Fibroblast of skin of right biceps (primary cell): ENCODE measurements at regions not wholly inside any gene's neighbourhood (a gene's known extent, or its start where the extent isn't known, plus 50 kb on each side); places are given as distances from the start of the nearest gene placed in this dataset.
"Not testable (repeated sequence)": the region's sequence is repeated elsewhere in the genome, so short reads cannot be mapped to it uniquely, and the experiment has no call there.

ENCODE experiments used
- DNase-seq: peaks from one replicate; pipeline ENCODE4 v3.0.0-alpha.2; 2013

DNA sequence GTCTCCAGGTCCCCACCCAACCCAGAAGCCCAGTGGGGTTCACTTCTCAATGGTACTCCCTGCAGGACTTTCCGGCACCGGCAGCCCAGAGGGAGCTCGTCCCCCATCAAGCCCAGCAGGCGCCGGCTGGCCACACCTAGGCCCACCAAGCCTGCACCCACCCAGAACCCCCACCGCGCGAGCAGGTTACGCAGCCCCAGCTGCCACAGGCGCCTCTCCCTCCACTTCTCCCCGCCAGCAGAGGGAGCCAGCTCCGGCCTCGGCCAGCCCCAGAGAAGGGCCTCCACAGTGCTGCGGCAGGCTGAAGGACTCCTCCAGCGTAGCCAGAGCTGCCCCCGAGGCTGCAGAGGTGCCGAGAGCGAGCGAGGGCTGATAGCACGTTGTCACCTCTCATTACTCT is 722.3 kb downstream of the PLA2G4A start:
- DNase-seq: no peak

GRCh38 chr1:187563191-187563590 is 734.4 kb downstream of the PLA2G4A start:
- DNase-seq: no peak

DNA sequence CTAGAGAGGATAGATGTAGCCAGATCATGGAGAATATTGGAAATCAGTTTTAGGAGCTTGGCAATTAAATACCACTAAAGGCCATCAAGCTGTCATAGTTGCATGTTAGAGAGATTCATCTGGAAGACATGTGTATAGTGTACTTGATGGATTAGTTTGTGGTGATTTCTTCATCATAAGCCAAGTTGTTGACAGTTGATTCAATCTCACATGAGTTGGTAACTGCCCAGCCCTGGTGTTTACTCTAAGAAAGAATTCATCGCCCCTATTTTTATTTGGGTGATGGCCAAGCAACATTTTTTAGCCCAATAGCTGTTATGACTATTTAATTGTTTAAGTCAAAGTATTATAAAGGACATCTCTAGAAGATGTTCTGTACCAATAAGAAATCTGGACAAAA is 737.6 kb downstream of the PLA2G4A start:
- peak; percentile 19 for DNase-seq

- DNase-seq: no peak
Observed at GRCh38 chr1:187568067-187568466, 739.3 kb downstream of the PLA2G4A start.

GRCh38 chr1:187570166-187570565 is 741.4 kb downstream of the PLA2G4A start:
- DNase-seq: no peak

- no peak for DNase-seq
Observed at GRCh38 chr1:187577610-187578009, 748.9 kb downstream of the PLA2G4A start.

- no peak for DNase-seq
Observed at GRCh38 chr1:187588917-187589316, 760.2 kb downstream of the PLA2G4A start.

DNA sequence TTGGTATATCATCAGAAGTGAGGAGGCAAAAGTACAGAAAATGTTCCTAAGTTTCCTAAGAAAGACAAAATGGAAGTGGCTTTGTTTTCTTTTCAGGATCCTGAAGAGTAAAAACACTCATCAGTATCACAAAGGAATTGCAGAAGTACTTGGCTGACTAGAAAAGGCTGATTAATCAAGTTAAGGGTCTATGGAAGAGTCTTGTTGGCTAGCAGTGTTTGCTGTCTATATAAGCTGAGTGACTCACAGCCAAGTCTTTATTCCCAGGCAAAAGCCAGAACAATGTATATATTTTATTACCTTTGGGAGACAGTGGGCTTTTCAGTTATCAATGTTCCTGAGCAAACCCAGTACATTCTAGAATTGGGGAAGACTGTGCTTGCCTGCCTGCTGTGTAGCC is 777.0 kb downstream of the PLA2G4A start:
- no peak for DNase-seq

GRCh38 chr1:187615853-187616735 is 787.3 kb downstream of the PLA2G4A start:
- not testable (repeated sequence) for DNase-seq

DNA sequence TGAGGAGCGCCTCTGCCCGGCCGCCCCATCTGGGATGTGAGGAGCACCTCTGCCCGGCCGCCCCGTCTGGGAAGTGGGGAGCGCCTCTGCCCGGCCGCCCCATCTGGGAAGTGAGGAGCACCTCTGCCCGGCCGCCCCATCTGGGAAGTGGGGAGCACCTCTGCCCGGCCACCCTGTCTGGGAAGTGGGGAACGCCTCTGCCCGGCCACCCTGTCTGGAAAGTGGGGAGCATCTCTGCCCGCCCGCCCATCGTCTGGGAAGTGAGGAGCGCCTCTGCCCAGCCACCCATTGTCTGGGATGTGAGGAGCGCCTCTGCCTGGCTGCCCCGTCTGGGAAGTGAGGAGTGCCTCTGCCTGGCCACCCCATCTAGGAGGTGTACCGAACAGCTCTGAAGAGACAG is 788.1 kb downstream of the PLA2G4A start:
- DNase-seq: not testable (repeated sequence)

GRCh38 chr1:187617776-187618175 is 789.0 kb downstream of the PLA2G4A start:
- no peak for DNase-seq

DNA sequence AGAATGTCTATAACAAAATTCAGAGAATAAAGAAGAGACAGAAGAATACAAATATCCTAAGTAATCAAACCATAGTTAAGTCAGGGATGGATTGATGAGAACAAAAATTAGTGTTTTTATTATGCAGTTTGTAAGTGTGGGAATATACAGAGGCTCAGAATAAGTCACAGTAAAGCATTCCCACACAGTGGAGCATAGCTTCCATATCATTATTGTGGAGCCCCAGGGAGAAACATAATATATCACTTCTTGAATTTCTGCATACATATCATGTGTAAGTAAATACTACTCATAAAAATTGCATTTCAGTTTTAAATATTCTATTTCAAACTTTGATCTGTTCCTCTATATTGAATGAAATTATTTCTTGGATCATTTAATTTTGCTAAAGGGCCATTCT is 790.4 kb downstream of the PLA2G4A start:
- DNase-seq: no peak

- peak; percentile 15 for DNase-seq
Observed at GRCh38 chr1:187621951-187622350, 793.2 kb downstream of the PLA2G4A start.

GRCh38 chr1:187622545-187622944 is 793.8 kb downstream of the PLA2G4A start:
- DNase-seq: no peak

GRCh38 chr1:187624812-187625545 is 796.2 kb downstream of the PLA2G4A start:
- DNase-seq: no peak

DNA sequence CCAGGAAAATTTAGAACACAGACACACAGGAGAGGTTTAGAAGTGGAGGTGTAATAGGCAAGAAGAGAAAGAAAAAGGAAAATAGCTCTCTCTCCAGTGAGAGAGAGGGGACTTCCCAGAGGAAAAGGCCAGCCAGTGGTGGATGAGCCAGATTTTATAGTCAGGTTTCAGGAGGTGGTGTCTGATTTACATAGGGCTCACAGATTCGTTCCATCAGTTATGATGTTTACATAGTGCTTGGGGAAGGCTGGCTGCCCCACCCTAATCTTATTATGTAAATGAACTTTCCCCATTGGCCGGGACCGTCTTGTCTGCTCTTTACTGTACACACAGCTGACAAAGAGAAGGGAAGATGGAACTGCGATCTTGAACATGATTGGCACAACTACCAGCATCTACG is 797.3 kb downstream of the PLA2G4A start:
- DNase-seq: no peak

DNA sequence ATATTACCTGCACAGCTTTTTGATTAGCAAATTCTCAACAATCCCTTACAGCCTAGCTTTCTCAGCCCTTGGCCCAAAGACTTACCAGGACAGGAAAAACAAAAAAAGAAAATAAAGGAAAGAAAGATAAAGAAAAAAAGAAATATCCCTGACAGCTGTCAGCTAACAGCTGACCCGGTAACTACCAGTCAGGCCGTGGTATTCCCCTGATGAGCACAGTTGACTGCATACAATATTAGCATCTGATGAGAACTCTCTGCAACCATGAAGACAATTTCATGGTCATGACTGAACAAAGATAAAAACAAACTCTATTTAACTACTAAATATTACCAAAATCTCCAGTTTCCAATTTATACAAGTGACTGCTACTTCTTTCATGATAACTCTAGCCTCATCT is 798.8 kb downstream of the PLA2G4A start:
- DNase-seq: no peak

DNA sequence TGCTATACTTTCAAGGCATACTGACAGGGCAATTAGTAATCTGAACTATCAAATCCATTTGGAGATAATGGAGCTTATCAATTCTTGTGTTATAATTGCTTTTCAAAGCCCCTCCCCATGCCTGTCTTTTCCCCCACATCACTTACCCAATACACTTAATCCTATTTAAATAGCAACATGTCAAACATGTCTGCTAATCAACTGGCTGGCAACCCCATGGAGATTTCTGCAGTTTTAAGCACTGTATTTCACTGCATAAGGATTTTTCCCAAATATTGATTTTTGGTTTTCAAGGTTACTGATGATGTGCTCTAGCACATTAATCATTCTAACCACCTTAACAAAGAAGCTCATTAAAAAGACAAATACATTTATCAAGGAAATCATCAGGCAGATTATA is 800.3 kb downstream of the PLA2G4A start:
- DNase-seq: no peak

GRCh38 chr1:187630653-187631380 is 802.1 kb downstream of the PLA2G4A start:
- DNase-seq: no peak

GRCh38 chr1:187631381-187631675 is 802.6 kb downstream of the PLA2G4A start:
- DNase-seq: no peak

DNA sequence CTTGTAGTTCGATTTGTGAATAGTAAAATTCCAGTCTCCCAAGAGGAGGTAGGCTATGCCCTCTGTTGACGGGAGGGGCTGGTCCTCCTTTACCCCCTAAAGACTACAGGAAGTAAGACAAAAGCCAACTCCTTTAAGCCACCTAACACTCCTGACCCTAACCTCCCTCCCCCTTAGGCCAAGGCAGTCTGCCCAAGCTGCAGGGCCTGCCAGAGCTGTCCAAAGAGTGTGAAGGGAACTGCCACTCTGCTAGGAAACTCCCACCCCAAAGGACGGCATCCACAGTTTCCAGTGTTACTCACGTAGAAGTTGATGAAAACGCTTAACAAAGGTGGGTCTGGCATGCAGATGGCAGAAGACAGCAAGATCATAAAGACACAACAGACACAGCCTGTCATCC is 803.2 kb downstream of the PLA2G4A start:
- no peak for DNase-seq

- DNase-seq: no peak
Observed at GRCh38 chr1:187634940-187635339, 806.2 kb downstream of the PLA2G4A start.

DNA sequence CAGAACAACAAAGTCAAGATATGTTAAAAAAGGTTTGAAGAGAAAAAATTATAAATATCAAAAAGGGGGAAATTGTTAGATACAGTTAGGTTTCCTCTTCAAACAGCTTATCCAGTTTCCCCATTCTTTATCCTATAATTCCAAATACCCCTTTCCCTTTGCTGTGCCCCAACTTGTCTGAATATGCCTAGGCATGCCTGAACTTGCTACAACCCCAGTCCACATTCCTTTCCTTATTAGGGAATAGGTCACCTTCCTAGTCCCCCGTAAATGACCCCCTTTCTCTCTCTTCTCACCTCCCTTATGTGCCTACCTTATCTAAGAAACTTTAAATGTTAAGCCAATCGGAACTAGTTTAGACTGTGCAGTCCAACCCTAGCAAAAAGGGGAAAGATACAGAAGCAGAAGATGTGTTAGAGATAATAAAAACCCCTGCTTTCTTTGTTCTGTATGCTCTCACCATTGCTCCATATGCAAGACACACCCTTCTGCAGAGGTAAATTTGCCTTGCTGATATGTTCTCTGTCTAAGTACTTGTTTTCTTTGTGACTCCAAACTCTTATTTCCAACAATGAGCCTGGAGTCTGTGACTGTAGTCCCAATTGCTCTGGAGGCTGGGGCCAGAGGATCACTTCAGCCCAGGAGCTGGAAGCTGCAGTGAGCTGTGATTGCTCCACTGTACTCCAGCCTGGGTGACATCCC is 810.1 kb downstream of the PLA2G4A start:
- no peak for DNase-seq
